ENCODE measurements at regions not wholly inside any gene's neighbourhood (a gene's known extent, or its start where the extent isn't known, plus 50 kb on each side); places are given as distances from the start of the nearest gene placed in this dataset.

- peak in 2 of 3 donors; percentile 4 to 15 for DNase-seq (ENCODE audit: low read depth in 2 of 3, low spot score in 2 of 3)
Observed at GRCh38 chr1:86296305-86297205, 99.6 kb downstream of the ODF2L start.

GRCh38 chr1:86289746-86290145 lies 106.4 kb downstream of the ODF2L start:
- no peak for DNase-seq (ENCODE audit: low read depth in 2 of 3, low spot score in 2 of 3)

- no peak for DNase-seq (ENCODE audit: low read depth in 2 of 3, low spot score in 2 of 3)
Observed at GRCh38 chr1:86289161-86289560, 107.0 kb downstream of the ODF2L start.

- no peak for DNase-seq (ENCODE audit: low read depth in 2 of 3, low spot score in 2 of 3)
Observed at GRCh38 chr1:86288586-86289147, 107.5 kb downstream of the ODF2L start.

- no peak for DNase-seq (ENCODE audit: low read depth in 2 of 3, low spot score in 2 of 3)
Observed at GRCh38 chr1:86285796-86286195, 110.3 kb downstream of the ODF2L start.

- no peak for DNase-seq (ENCODE audit: low read depth in 2 of 3, low spot score in 2 of 3)
Observed at GRCh38 chr1:86282611-86283010, 113.5 kb downstream of the ODF2L start.

- DNase-seq (ENCODE audit: low read depth in 2 of 3, low spot score in 2 of 3): no peak
Observed at GRCh38 chr1:86277936-86278335, 118.2 kb downstream of the ODF2L start.

GRCh38 chr1:86273066-86273465 lies 116.5 kb upstream of the COL24A1 start:
- no peak for DNase-seq (ENCODE audit: low read depth in 2 of 3, low spot score in 2 of 3)

- no peak for DNase-seq (ENCODE audit: low read depth in 2 of 3, low spot score in 2 of 3)
Observed at GRCh38 chr1:86272083-86272482, 115.5 kb upstream of the COL24A1 start.

GRCh38 chr1:86271046-86271445 lies 114.5 kb upstream of the COL24A1 start:
- no peak for DNase-seq (ENCODE audit: low read depth in 2 of 3, low spot score in 2 of 3)

- DNase-seq (ENCODE audit: low read depth in 2 of 3, low spot score in 2 of 3): no peak
Observed at GRCh38 chr1:86263101-86263500, 106.5 kb upstream of the COL24A1 start.

- DNase-seq (ENCODE audit: low read depth in 2 of 3, low spot score in 2 of 3): no peak
Observed at GRCh38 chr1:86260476-86260875, 103.9 kb upstream of the COL24A1 start.

GRCh38 chr1:86259390-86259789 lies 102.8 kb upstream of the COL24A1 start:
- peak in 2 of 3 donors; percentile 15 to 33 for DNase-seq (ENCODE audit: low read depth in 2 of 3, low spot score in 2 of 3)

- no peak for DNase-seq (ENCODE audit: low read depth in 2 of 3, low spot score in 2 of 3)
Observed at GRCh38 chr1:86258101-86258500, 101.5 kb upstream of the COL24A1 start.

- DNase-seq (ENCODE audit: low read depth in 2 of 3, low spot score in 2 of 3): no peak
Observed at GRCh38 chr1:86247597-86248279, 91.2 kb upstream of the COL24A1 start.

- no peak for DNase-seq (ENCODE audit: low read depth in 2 of 3, low spot score in 2 of 3)
Observed at GRCh38 chr1:86245566-86246190, 89.1 kb upstream of the COL24A1 start.

- DNase-seq (ENCODE audit: low read depth in 2 of 3, low spot score in 2 of 3): peak in 1 of 3 donors; percentile 60
Observed at GRCh38 chr1:86239894-86240293, 83.3 kb upstream of the COL24A1 start.

- no peak for DNase-seq (ENCODE audit: low read depth in 2 of 3, low spot score in 2 of 3)
Observed at GRCh38 chr1:86239490-86239889, 82.9 kb upstream of the COL24A1 start.

- no peak for DNase-seq (ENCODE audit: low read depth in 2 of 3, low spot score in 2 of 3)
Observed at GRCh38 chr1:86238226-86238625, 81.7 kb upstream of the COL24A1 start.

GRCh38 chr1:86235852-86236251 lies 79.3 kb upstream of the COL24A1 start:
- peak in 1 of 3 donors; percentile 25 for DNase-seq (ENCODE audit: low read depth in 2 of 3, low spot score in 2 of 3)

- peak in 2 of 3 donors; percentile 60 to 89 for DNase-seq (ENCODE audit: low read depth in 2 of 3, low spot score in 2 of 3)
Observed at GRCh38 chr1:86233403-86233802, 76.8 kb upstream of the COL24A1 start.

All from hematopoietic multipotent progenitor cell (in vitro differentiated cells).